ENCODE measurements at regions not wholly inside any gene's neighbourhood (a gene's known extent, or its start where the extent isn't known, plus 50 kb on each side); places are given as distances from the start of the nearest gene placed in this dataset.

GRCh38 chr6:21382821-21383449 lies 210.6 kb upstream of the SOX4 start:
- no peak for DNase-seq

- no peak for DNase-seq
These were observed 210.0 kb upstream of the SOX4 start for GRCh38 chr6:21383450-21384085.

GRCh38 chr6:21384216-21384615 lies 209.3 kb upstream of the SOX4 start:
- no peak for DNase-seq

- DNase-seq: peak; percentile 21
These were observed 206.8 kb upstream of the SOX4 start for GRCh38 chr6:21386744-21387143.

GRCh38 chr6:21390532-21391213 lies 202.9 kb upstream of the SOX4 start:
- no peak for DNase-seq

GRCh38 chr6:21392177-21392576 lies 201.4 kb upstream of the SOX4 start:
- no peak for DNase-seq

- DNase-seq: peak; percentile 8
These were observed 199.9 kb upstream of the SOX4 start for GRCh38 chr6:21393441-21394165.

GRCh38 chr6:21395121-21395520 lies 198.4 kb upstream of the SOX4 start:
- DNase-seq: peak; percentile 72

GRCh38 chr6:21396313-21396712 lies 197.2 kb upstream of the SOX4 start:
- DNase-seq: peak; percentile 85

GRCh38 chr6:21398741-21399325 lies 194.7 kb upstream of the SOX4 start:
- DNase-seq: no peak

- peak; percentile 32 for DNase-seq
These were observed 191.2 kb upstream of the SOX4 start for GRCh38 chr6:21402368-21402767.

GRCh38 chr6:21404577-21404976 lies 189.0 kb upstream of the SOX4 start:
- no peak for DNase-seq

- peak; percentile 15 for DNase-seq
These were observed 187.2 kb upstream of the SOX4 start for GRCh38 chr6:21406316-21406715.

GRCh38 chr6:21409231-21409630 lies 184.3 kb upstream of the SOX4 start:
- no peak for DNase-seq

GRCh38 chr6:21413428-21413827 lies 180.1 kb upstream of the SOX4 start:
- no peak for DNase-seq

GRCh38 chr6:21414065-21414464 lies 179.5 kb upstream of the SOX4 start:
- no peak for DNase-seq

GRCh38 chr6:21420146-21420878 lies 173.2 kb upstream of the SOX4 start:
- DNase-seq: no peak

GRCh38 chr6:21420926-21421325 lies 172.6 kb upstream of the SOX4 start:
- DNase-seq: no peak

GRCh38 chr6:21423106-21423854 lies 170.3 kb upstream of the SOX4 start:
- no peak for DNase-seq

- peak; percentile 35 for DNase-seq
These were observed 166.6 kb upstream of the SOX4 start for GRCh38 chr6:21426841-21427490.

- no peak for DNase-seq
These were observed 164.3 kb upstream of the SOX4 start for GRCh38 chr6:21429291-21429690.
